Panc1 (cell line): ENCODE measurements at regions not wholly inside any gene's neighbourhood (a gene's known extent, or its start where the extent isn't known, plus 50 kb on each side); places are given as distances from the start of the nearest gene placed in this dataset.

ENCODE experiments used
- ATAC-seq: fragments of 200-7000 bp; cut with Tn5 transposase; 2 replicates; pipeline ENCODE4 v1.9.1; 2020; ENCODE audit warnings: mild to moderate bottlenecking, moderate library complexity
- BruUV-seq: library from RNA; stranded (reverse); fragments of 400-500 nt; replicated peaks from 2 replicates; lab custom pipeline; 2021; lab: Mats Ljungman, UMichigan
- CTCF ChIA-PET: fragments of 300-600 bp; sonication (Branson Sonifier 250); formaldehyde crosslinking; loops from one replicate; lab custom pipeline; 2022; ENCODE audit warnings: antibody characterized with exemption; lab: Charles Lee
- POLR2A ChIA-PET: fragments of 300-600 bp; sonication (Branson Sonifier 250); formaldehyde crosslinking; loops from one replicate; lab custom pipeline; 2022; ENCODE audit warnings: antibody characterized with exemption; lab: Charles Lee
- DNase-seq: peaks from one replicate; pipeline ENCODE4 v3.0.0-alpha.2; 2010; ENCODE audit warnings: low read depth, low spot score
- H3K27ac ChIP-seq: 2 replicates; pipeline ENCODE4 v1.5.1; 2011; ENCODE audit warnings: mild to moderate bottlenecking, low read length, inconsistent platforms
- H3K27me3 ChIP-seq: fragments of 200-500 bp; sonication (Bioruptor generic); 2 replicates; pipeline ENCODE4 v1.6.0; 2014; ENCODE audit warnings: low read length, inconsistent platforms; ENCODE audit not compliant: control insufficient read depth, insufficient read depth
- H3K36me3 ChIP-seq: fragments of 200-500 bp; sonication (Bioruptor generic); 2 replicates; pipeline ENCODE4 v1.5.1; 2014; ENCODE audit warnings: inconsistent platforms, mild to moderate bottlenecking, low read length, moderate library complexity; ENCODE audit not compliant: control insufficient read depth, insufficient read depth
- H3K4me1 ChIP-seq: 2 replicates; pipeline ENCODE4 v1.5.1; 2011; ENCODE audit warnings: inconsistent platforms, mild to moderate bottlenecking, low read length, moderate library complexity; ENCODE audit not compliant: control insufficient read depth, insufficient read depth
- H3K4me3 ChIP-seq, 2 experiments: 2 replicates each; pipeline ENCODE4 v1.5.1; 2011 to 2012; ENCODE audit warnings: low read depth in 2 of 2, low read length in 2 of 2, mild to moderate bottlenecking in 2 of 2, inconsistent platforms in 1 of 2, moderate library complexity in 1 of 2
- H3K9me3 ChIP-seq: fragments of 200-500 bp; sonication (Bioruptor generic); 2 replicates; pipeline ENCODE4 v1.5.1; 2014; ENCODE audit warnings: low read depth, mild to moderate bottlenecking, inconsistent platforms, low read length, moderate library complexity; ENCODE audit not compliant: control insufficient read depth, insufficient read depth
- CTCF ChIP-seq: fragments of 450-650 bp; IDR thresholded peaks from 2 replicates; pipeline ENCODE4 v1.5.1; 2017; ENCODE audit warnings: mild to moderate bottlenecking
- POLR2AphosphoS5 ChIP-seq: IDR thresholded peaks from 2 replicates; pipeline ENCODE4 v1.6.1; 2012; ENCODE audit warnings: mild to moderate bottlenecking, low read depth, low read length, moderate library complexity
- REST ChIP-seq, 2 experiments: IDR thresholded peaks; 2 replicates each; pipeline ENCODE4 v1.6.1; 2011 to 2012; ENCODE audit warnings: low read depth in 2 of 2, control low read depth in 1 of 2, low read length in 1 of 2, mild to moderate bottlenecking in 1 of 2, moderate library complexity in 1 of 2; ENCODE audit not compliant: insufficient read depth in 1 of 2
- SIN3A ChIP-seq: IDR thresholded peaks from 2 replicates; pipeline ENCODE4 v1.6.1; 2012; ENCODE audit warnings: low read depth, mild to moderate bottlenecking, low read length, moderate library complexity, borderline replicate concordance; ENCODE audit not compliant: insufficient read depth
- TCF7L2 ChIP-seq: IDR thresholded peaks from 2 replicates; pipeline ENCODE4 v1.6.1; 2011; ENCODE audit warnings: mild to moderate bottlenecking, low read depth, low read length, inconsistent platforms
- in situ Hi-C: cut with HindIII; loops from 2 replicates; pipeline ENCODE4 v1.10.0; 2016; ENCODE audit warnings: low sequenced_read_pairs, low pct_unique_long_range_greater_than_20kb
- intact Hi-C: fragments of 100-400 bp; cut with micrococcal nuclease; formaldehyde crosslinking; loops from one replicate; pipeline ENCODE4 v1.10.0; 2022; ENCODE audit not compliant: unreplicated experiment

GRCh38 chr10:30192846-30193608 is 133.6 kb upstream of the JCAD start:
- Histone ChIP-seq H3K27ac (no peak overlapping the region), H3K36me3 (no peaks in the 10 kb centered on the region), H3K9me3 (no peaks in the 10 kb centered on the region), H3K27me3 (no peaks in the 10 kb centered on the region), H3K4me3 (no peak overlapping the region), H3K4me1 (no peaks in the 10 kb centered on the region)
- in situ Hi-C loops (no loop called here), intact Hi-C loops (no loop called here)
- ChIA-PET CTCF (no interaction called here), POLR2A (no interaction called here)
- DNase-seq: no peak
- no TSS peak for BruUV-seq
- ATAC-seq: no peak
- TF ChIP-seq CTCF: no peak
- no peak for TF ChIP-seq TCF7L2
- no peak for TF ChIP-seq SIN3A
- no peak for TF ChIP-seq REST (IDR thresholded peaks at IDR 0.05; ENCODE audit: insufficient read depth in 1 of 2, low read depth in 2 of 2, low read length in 1 of 2)
- no peak for TF ChIP-seq POLR2AphosphoS5

- H3K4me3 ChIP-seq: no peak overlapping the region
- ATAC-seq (no peak), DNase-seq (no peak)
- no TSS peak for BruUV-seq
- in situ Hi-C loops (no loop called here), intact Hi-C loops (no loop called here)
- no peak for TF ChIP-seq SIN3A
- no peak for TF ChIP-seq TCF7L2
- TF ChIP-seq POLR2AphosphoS5: no peak
- TF ChIP-seq REST (IDR thresholded peaks at IDR 0.05; ENCODE audit: insufficient read depth in 1 of 2, low read depth in 2 of 2, low read length in 1 of 2): no peak
- no peak for TF ChIP-seq CTCF
- H3K4me1 ChIP-seq: peaks cover 5% of the 10 kb centered on the region
- no peaks in the 10 kb centered on the region for H3K36me3 ChIP-seq
- CTCF ChIA-PET: no interaction called here
- H3K9me3 ChIP-seq: no peaks in the 10 kb centered on the region
- no peaks in the 10 kb centered on the region for H3K27me3 ChIP-seq
- no peak overlapping the region for H3K27ac ChIP-seq
- POLR2A ChIA-PET: no interaction called here
Measured at GRCh38 chr10:30190577-30191552, 131.5 kb upstream of the JCAD start.
